HS-5 (cell line): ENCODE measurements at regions not wholly inside any gene's neighbourhood (a gene's known extent, or its start where the extent isn't known, plus 50 kb on each side); places are given as distances from the start of the nearest gene placed in this dataset.

Experiments used
- DNase-seq: peaks from one replicate; pipeline ENCODE4 v3.0.0-alpha.2; 2012; ENCODE audit warnings: low read depth

- DNase-seq, result no peak
Observed at GRCh38 chr5:138665261-138665660, 88.0 kb upstream of the CTNNA1 start.

DNA sequence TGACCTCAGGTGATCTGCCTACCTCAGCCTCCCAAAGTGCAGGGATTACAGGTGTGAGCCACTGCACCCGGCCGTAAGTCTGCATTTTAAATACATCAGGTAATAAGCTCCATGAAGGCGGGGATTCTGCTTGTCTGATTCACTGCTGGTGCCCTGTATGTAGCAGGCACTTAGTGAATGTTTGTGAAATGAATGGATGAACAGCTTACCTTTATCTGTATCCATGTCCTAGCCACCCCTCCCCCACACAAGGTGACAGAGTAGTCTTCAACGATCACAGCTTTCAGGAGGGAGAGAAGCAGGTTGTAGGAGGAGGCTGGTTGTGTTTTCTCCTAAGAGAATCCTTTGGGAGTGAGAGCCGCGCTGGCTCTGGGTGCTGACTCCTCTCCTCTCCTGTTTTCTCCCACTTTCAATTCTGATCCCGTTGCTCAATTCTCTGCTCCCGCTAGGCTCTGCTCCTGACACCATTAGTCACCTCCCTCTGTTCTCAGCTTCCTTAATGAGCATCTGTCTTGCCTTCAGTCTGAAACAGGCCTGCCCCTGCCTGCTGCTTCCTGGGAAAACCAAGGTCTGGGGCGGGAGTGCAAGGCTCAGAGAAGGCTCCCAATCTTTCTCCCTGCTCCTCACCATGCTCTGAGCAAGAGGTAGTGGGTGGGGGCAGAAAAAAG lies 88.8 kb upstream of the CTNNA1 start:
- DNase-seq, result no peak

- no peak for DNase-seq
Observed at GRCh38 chr5:138663561-138663960, 88.4 kb upstream of the HSPA9 start.

GRCh38 chr5:138663009-138663408 lies 87.8 kb upstream of the HSPA9 start:
- DNase-seq, result no peak

DNA sequence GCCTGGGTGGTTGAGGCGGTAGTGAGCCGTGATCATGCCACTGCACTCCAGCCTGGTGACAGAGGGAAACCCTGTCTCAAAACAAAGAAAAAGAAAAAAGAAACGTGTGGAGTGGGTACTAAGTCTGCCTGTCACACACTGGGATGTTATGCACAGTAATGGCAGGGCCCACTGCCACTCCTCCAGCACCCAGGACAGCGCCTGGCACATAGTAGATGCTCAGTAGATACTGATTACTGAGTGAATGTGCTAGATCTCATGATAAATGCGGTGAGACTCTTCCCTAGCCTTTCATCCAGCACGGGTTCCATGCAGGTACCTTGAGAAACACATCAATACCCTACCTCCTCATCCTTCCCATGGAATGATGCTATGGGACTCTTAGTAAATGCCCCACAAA lies 87.4 kb upstream of the HSPA9 start:
- DNase-seq, result no peak

DNA sequence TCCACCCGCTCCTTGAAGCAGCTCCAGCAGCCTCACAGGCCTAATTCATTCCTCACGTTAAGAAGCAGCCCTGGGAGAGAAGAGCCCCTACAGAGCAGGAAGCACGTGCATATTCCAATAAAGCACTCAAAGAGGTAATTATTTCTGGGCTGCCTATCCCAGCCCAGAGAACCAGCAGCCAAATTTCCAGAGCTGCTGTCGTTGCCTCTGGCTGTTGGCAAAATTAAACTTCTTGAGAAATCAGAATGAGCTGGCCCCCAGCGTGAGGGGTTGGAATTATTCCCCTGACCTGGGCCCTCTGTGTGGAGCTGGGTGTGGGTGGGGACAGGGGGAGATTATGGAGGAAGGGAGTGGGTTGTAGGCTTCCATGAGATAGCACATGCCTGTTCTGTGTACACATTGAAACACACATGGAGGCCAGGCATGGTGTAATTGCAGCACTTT lies 86.8 kb upstream of the HSPA9 start:
- no peak for DNase-seq

DNA sequence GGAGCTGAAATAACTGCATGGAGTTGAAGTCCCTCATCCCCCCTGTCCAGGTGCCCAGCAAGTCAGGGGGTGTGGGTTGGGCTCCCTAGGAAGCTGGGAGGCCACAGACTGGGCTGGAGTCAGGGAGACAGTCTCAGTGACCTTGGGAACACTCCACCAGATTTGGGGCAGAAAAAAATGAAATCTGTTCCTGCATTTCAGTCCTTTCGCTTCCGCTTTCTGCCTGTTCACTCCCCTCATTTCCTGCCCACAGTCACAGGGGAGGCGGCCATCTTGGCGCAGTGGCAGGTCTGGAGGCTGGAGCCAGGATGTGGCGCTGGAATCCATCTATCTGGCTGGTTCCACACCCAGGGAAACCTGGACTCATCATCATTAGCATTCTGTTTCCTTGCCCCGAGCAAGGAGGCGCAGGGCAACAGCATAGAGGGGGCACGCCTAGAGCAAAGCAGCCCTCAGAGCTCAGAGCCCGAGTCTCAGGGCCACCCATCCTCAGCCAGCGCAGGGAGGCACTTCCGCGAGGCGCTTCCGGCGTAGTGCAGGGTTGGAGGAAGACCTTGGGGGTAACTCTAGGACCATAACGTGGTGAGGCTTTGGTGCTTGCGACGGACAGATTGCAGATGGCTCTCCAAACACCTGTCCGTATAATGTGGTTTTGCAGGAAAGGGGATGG lies 86.2 kb upstream of the HSPA9 start:
- no peak for DNase-seq

DNA sequence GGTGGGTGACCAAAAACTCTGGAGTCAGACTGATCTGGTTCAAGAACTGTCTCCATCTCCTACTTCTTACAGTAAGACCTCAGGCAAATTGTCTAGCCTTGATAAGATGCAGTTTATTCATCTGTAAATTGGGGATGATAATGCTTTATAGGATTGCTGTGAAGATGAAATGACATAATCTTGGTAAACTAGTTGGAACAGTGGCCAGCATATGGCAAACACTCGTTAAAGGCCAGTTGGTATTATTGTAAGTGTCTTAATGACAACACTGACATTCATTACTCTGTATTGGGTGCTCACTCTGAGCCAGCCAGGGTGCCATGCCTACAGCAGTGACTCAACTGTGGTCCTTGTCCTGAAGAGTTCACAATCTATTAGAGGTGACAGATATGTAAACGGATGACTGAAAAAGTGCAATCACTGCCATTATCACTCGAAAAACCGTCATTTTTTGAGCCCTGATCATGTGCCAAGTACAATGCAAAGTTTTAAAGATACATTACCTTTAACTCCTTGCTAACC lies 84.9 kb upstream of the HSPA9 start:
- DNase-seq, result no peak

GRCh38 chr5:138659561-138659960 lies 84.4 kb upstream of the HSPA9 start:
- DNase-seq, result no peak

- no peak for DNase-seq
Observed at GRCh38 chr5:138659121-138659520, 83.9 kb upstream of the HSPA9 start.

- DNase-seq, result no peak
Observed at GRCh38 chr5:138658676-138659075, 83.5 kb upstream of the HSPA9 start.

GRCh38 chr5:138657360-138657759 lies 82.2 kb upstream of the HSPA9 start:
- DNase-seq, result no peak

- no peak for DNase-seq
Observed at GRCh38 chr5:138656916-138657315, 81.7 kb upstream of the HSPA9 start.

DNA sequence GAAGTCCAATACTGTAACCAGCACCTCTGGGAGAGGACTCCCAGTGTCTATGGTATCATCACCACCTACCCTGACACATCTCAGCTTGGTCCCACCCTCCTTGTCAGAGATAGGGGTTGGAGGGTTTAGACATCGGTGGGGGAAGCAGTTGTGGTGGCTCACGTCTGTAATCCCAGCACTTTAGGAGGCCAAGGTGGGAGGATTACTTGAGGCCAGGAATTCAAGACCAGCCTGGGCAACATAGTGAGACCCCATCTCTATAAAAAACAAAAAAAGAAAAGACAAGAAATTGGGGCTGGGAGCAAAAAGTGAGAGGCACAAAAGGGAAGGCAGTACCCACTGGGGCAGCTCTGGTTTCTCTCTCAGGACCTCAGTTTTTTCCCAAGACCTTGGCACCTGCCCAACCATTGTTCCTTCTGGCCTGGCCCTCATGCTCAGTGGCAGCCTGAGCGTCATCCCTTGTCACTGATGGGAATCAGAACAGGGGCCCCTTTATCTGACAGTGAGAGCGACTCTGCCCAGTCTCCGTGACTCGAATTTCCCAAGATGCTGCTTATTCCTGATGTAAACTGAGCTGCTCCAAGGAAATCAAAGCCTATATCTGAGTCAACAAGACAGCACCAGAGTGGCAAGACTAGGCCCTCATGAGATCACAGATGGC lies 80.5 kb upstream of the HSPA9 start:
- no peak for DNase-seq

GRCh38 chr5:138654281-138654867 lies 79.2 kb upstream of the HSPA9 start:
- peak; percentile 66 for DNase-seq

- no peak for DNase-seq
Observed at GRCh38 chr5:138653502-138653901, 78.3 kb upstream of the HSPA9 start.

DNA sequence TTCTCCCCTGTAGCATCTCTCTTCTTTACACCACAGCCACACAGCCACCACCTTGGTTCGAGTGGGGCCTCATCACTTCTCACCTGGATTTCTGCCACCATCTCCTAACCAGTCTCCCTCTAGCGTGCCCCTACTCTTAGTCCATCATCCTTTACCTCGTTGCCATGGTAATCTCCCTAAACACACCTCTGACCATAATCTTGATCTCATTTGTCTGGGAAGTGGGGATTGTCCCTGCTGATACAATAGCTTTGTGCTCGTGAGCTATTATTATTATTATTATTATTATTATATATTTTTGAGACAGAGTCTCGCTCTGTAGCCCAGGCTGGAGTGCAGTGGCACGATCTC lies 76.5 kb upstream of the HSPA9 start:
- DNase-seq, result no peak

DNA sequence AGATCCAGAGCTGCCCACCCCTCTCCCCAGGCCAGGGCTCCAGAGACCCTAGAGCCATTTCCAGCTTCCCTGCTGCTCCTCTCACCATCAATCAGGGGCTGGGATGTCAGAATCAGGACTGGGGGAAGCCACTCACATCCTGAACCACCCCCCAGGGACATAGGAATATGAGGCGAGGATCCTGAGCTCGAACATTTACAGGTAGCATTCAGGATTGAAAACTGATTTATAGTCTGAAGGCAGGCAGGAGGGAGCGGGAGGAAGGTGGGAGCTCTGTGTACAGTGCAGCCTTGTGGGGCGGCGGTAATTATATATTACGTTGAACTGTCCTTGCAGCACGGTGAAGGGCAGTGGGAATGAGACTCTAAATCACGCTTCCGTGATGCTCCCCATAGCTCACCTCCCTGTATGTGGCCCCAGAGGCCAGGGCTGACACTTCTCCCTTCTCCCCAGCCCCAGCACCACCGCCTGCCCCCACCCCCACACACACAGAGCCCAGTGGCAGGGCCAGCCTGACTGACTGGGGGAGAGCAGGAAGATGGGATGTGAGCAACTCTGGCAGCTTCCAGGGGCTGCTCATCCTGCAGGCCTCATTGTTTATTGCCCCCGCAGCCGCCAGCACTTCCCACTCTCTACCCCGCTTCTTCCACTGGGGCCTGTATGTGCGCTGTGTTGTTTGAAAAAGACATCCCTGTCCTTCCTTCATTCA lies 76.0 kb upstream of the HSPA9 start:
- no peak for DNase-seq

DNA sequence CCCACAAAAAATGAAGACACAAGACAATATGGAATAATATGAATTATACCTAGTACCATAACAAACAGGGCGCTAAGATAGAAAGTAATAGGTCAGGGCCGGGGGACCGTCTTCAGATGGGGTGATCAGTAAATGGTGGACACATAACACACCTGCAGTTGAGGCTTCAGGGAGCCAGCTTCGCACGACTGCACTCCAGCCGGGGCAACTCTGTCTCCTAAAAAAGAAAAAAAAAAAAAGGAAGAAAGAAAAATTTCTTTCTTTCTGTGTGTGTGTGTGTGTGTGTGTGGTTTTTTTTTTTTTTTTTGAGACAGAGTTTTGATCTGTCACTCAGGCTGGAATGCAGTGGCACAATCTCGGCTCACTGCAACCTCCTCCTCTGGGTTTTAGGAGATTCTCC lies 75.0 kb upstream of the HSPA9 start:
- no peak for DNase-seq

DNA sequence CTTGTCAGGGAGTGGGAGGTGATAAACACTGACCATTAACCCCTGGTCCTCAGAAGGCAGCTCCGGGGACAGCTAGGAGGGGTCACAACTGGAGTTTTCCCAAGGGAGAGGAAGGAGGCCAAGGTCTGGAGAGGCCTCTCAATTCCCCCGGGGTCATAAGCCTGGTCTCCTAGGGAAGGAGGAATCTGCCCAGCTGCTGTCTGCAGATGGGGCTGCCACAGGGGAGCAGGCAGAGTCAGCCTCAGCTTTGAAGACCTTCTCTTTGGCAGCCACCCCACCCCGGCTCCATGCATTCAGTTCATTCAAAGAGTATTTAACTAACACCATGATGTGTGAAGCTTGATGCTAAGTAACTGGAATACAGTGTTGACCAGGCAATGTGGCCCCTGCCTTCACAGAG lies 74.6 kb upstream of the HSPA9 start:
- DNase-seq, result no peak

DNA sequence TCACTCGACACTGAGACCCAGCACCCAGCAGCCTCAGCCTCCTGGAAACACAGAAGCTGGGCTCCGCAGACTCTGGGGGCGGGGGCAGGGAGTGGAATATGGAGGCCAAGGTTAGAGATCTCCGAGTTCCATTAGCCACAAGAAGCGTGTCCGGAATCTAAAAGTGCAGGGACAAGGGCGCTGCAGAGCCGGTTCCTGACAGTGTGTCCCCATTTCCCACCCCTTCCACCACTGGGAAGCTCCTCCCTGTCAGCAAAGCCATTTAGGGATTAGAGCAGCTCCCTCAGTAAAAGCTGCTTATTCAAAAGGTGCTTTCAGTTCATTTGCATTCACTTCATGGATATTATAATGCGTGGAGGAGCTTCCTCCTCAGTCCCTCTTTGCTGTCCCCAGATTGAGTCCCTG lies 74.1 kb upstream of the HSPA9 start:
- DNase-seq, result no peak

DNA sequence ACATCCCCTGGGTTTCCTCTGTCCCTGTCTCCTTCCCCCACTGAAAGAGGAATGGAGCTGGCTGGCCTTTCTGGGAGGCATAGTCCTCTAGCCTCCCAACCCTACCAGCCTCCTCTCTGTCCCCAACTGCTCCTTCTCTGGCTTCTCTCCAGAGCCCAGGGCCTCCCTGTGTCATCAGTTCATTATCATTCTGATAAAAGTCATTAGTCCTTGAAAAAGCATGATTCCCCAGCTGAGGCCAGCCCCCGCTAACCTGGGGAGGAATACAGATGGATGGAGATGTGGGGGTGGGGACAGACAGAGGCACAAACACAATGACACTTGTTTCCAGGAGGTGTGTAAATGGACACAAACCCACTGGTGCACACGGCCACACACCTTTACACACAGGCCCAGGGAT lies 73.6 kb upstream of the HSPA9 start:
- no peak for DNase-seq
